ENCODE measurements at regions not wholly inside any gene's neighbourhood (a gene's known extent, or its start where the extent isn't known, plus 50 kb on each side); places are given as distances from the start of the nearest gene placed in this dataset.

DNA sequence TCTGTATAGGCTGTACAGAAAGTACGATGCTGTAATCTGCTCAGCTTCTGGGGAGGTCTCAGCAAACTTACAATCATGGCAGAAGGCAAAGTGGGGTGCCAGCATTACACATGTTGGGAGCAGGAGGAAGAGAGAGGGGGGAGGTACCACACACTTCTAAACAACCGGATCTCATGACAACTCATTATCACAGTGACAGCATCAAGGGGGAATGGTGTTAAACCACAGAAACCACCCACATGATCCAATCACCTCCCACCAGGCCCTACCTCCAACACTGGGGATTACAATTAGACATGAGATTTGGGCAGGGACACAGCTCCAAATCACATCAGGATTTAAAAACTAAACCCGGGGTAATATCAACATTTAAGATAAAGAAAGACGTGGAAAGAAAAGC is 468.8 kb upstream of the AUTS2 start:
- intact Hi-C loops (cut with DNase I) = no loop called here
- TF ChIP-seq CTCF (IDR thresholded peaks at IDR 0.05) = no peak

DNA sequence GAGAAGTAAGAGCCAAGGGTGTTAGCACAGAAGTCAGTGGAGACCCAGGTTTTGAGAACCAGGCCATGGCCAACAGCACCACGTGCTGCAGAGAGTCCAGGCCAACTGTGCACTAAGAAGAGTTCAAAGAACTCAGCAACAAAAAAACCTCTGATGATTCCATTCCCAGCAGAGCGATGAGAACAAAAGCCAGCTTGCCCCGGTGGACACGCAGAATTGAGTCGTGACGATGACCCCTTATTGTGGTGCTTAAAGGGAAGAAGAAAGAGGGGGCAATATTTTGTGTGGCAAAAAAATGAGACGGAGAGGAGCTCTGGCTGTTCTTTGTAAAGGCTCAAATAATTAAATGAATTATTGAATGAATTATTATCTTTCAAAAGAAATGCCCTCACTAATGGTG is 468.3 kb upstream of the AUTS2 start:
- no peaks in the 10 kb centered on the region for H3K9me3 ChIP-seq
- H3K36me3 ChIP-seq = no peaks in the 10 kb centered on the region
- no peak overlapping the region for H3K27ac ChIP-seq
- H3K27me3 ChIP-seq = no peaks in the 10 kb centered on the region
- no peak for DNase-seq (ENCODE audit: low spot score in 2 of 2)
- no peaks in the 10 kb centered on the region for H3K4me1 ChIP-seq
- intact Hi-C loops (cut with DNase I) = no loop called here
- no peak for TF ChIP-seq CTCF (IDR thresholded peaks at IDR 0.05)
- H3K4me3 ChIP-seq = no peak overlapping the region

More for the DNA sequence above, 468.8 kb upstream of the AUTS2 start:
- DNase-seq (ENCODE audit: low spot score in 2 of 2) = no peak
- Histone ChIP-seq H3K36me3 (no peaks in the 10 kb centered on the region), H3K9me3 (no peaks in the 10 kb centered on the region), H3K27me3 (no peaks in the 10 kb centered on the region), H3K4me1 (no peaks in the 10 kb centered on the region), H3K4me3 (no peak overlapping the region), H3K27ac (no peak overlapping the region)

DNA sequence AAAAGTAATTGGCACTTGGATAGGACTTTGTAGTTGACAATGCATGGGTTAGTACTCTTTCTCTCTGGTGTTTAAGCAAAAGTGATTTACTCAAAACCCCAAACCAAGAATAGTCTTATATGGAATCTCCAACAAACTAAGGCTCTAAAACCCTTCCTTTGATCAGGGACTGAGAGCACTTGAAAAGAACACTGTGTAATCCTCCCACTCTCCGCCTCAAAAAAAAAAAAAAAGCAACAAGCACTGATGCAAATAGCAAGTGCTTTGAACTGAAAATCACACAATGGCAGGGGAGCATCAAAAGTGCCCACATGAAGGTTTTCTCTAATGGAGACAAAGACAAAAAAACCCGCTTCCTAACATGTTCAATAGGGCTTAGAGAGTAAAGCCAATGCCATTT is 467.9 kb upstream of the AUTS2 start:
- no peaks in the 10 kb centered on the region for H3K9me3 ChIP-seq
- H3K27ac ChIP-seq = no peak overlapping the region
- no peak overlapping the region for H3K4me3 ChIP-seq
- H3K36me3 ChIP-seq = no peaks in the 10 kb centered on the region
- no peak for DNase-seq (ENCODE audit: low spot score in 2 of 2)
- intact Hi-C loops (cut with DNase I) = no loop called here
- TF ChIP-seq CTCF (IDR thresholded peaks at IDR 0.05) = no peak
- H3K27me3 ChIP-seq = no peaks in the 10 kb centered on the region
- H3K4me1 ChIP-seq = no peaks in the 10 kb centered on the region

- H3K9me3 ChIP-seq = peaks cover 0 to 19% of the 10 kb centered on the region in 2 donors
- no peaks in the 10 kb centered on the region for H3K27me3 ChIP-seq
- no peak for DNase-seq (ENCODE audit: low spot score in 2 of 2)
- H3K27ac ChIP-seq = no peak overlapping the region
- intact Hi-C loops (cut with DNase I) = no loop called here
- H3K4me1 ChIP-seq = no peaks in the 10 kb centered on the region
- no peaks in the 10 kb centered on the region for H3K36me3 ChIP-seq
- no peak overlapping the region for H3K4me3 ChIP-seq
- no peak for TF ChIP-seq CTCF (IDR thresholded peaks at IDR 0.05)
These were observed 464.0 kb upstream of the AUTS2 start for GRCh38 chr7:69134316-69134715.

- no peak overlapping the region for H3K27ac ChIP-seq
- no peaks in the 10 kb centered on the region for H3K9me3 ChIP-seq
- no peaks in the 10 kb centered on the region for H3K27me3 ChIP-seq
- no peak for TF ChIP-seq CTCF (IDR thresholded peaks at IDR 0.05)
- H3K4me1 ChIP-seq = no peaks in the 10 kb centered on the region
- intact Hi-C loops (cut with DNase I) = no loop called here
- no peak overlapping the region for H3K4me3 ChIP-seq
- no peaks in the 10 kb centered on the region for H3K36me3 ChIP-seq
- DNase-seq (ENCODE audit: low spot score in 2 of 2) = no peak
These were observed 450.6 kb upstream of the AUTS2 start for GRCh38 chr7:69147631-69148030.
